ENCODE measurements at regions not wholly inside any gene's neighbourhood (a gene's known extent, or its start where the extent isn't known, plus 50 kb on each side); places are given as distances from the start of the nearest gene placed in this dataset.

- no peaks in the 10 kb centered on the region for H3K36me3 Mint-ChIP-seq
- no peak overlapping the region for H3K27ac Mint-ChIP-seq
- no peak overlapping the region for H3K4me3 Mint-ChIP-seq
- H3K4me1 Mint-ChIP-seq, result no peaks in the 10 kb centered on the region
- CTCF ChIA-PET, result interaction anchor here (1.3 kb wide), 1 partner anchor 11 kb away, joined by 4 read pairs; no protein-coding TSS in a partner anchor
- no peaks in the 10 kb centered on the region for H3K27me3 Mint-ChIP-seq
- DNase-seq, result no peak
- ATAC-seq, result no peak
- H3K9me3 Mint-ChIP-seq (ENCODE audit: low read depth), result no peaks in the 10 kb centered on the region
Observed at GRCh38 chrX:13518126-13518525, 51.3 kb upstream of the EGFL6 start.

- Mint-ChIP-seq H3K27me3 (no peaks in the 10 kb centered on the region), H3K4me1 (peaks cover 3% of the 10 kb centered on the region)
- CTCF ChIA-PET, result interaction anchor here (0.7 kb wide), 1 partner anchor 714 kb away, joined by 3 read pairs; no protein-coding TSS in a partner anchor
Observed at GRCh38 chrX:13515211-13515930, 54.0 kb upstream of the EGFL6 start.

GRCh38 chrX:13511944-13512330 is 57.5 kb upstream of the EGFL6 start:
- no peaks in the 10 kb centered on the region for H3K9me3 Mint-ChIP-seq (ENCODE audit: low read depth)
- H3K4me1 Mint-ChIP-seq, result peaks cover 3% of the 10 kb centered on the region
- CTCF ChIA-PET, result interaction anchor here (0.9 to 3.0 kb wide), 2 partner anchors 91 to 134 kb away, joined by 3 to 13 read pairs; no protein-coding TSS in a partner anchor

More at GRCh38 chrX:13515211-13515930, 54.0 kb upstream of the EGFL6 start:
- H3K27ac Mint-ChIP-seq, result no peak overlapping the region
- H3K4me3 Mint-ChIP-seq, result no peak overlapping the region
- ATAC-seq, result no peak
- no peaks in the 10 kb centered on the region for H3K9me3 Mint-ChIP-seq (ENCODE audit: low read depth)
- no peaks in the 10 kb centered on the region for H3K36me3 Mint-ChIP-seq
- DNase-seq, result no peak

GRCh38 chrX:13511241-13511943 is 58.0 kb upstream of the EGFL6 start:
- H3K9me3 Mint-ChIP-seq (ENCODE audit: low read depth), result no peaks in the 10 kb centered on the region
- CTCF ChIA-PET, result interaction anchor here (0.7 to 3.0 kb wide), 4 partner anchors 92 to 565 kb away, joined by 3 to 13 read pairs (median 3); no protein-coding TSS in a partner anchor
- ATAC-seq (no peak), DNase-seq (no peak)
- peaks cover 5% of the 10 kb centered on the region for H3K4me1 Mint-ChIP-seq
- H3K27me3 Mint-ChIP-seq, result no peaks in the 10 kb centered on the region
- no peak overlapping the region for H3K27ac Mint-ChIP-seq
- H3K36me3 Mint-ChIP-seq, result no peaks in the 10 kb centered on the region
- H3K4me3 Mint-ChIP-seq, result no peak overlapping the region

More at GRCh38 chrX:13511944-13512330, 57.5 kb upstream of the EGFL6 start:
- DNase-seq (no peak), ATAC-seq (no peak)
- Mint-ChIP-seq H3K27me3 (no peaks in the 10 kb centered on the region), H3K4me3 (no peak overlapping the region), H3K27ac (no peak overlapping the region), H3K36me3 (no peaks in the 10 kb centered on the region)

GRCh38 chrX:13507893-13508292 is 61.5 kb upstream of the EGFL6 start:
- no peak for ATAC-seq
- no peak overlapping the region for H3K4me3 Mint-ChIP-seq

GRCh38 chrX:13506574-13506973 is 62.8 kb upstream of the EGFL6 start:
- Mint-ChIP-seq H3K4me1 (peaks cover 14% of the 10 kb centered on the region), H3K36me3 (no peaks in the 10 kb centered on the region), H3K9me3 (ENCODE audit: low read depth) (no peaks in the 10 kb centered on the region), H3K4me3 (no peak overlapping the region), H3K27me3 (no peaks in the 10 kb centered on the region), H3K27ac (no peak overlapping the region)
- ATAC-seq (no peak), DNase-seq (peak; percentile 52)
- CTCF ChIA-PET, result interaction anchor here (0.7 to 2.7 kb wide), 14 partner anchors 9 to 561 kb away, joined by 3 to 45 read pairs (median 4); partner anchors contain the start of genes GEMIN8 and TCEANC

More at GRCh38 chrX:13507893-13508292, 61.5 kb upstream of the EGFL6 start:
- Mint-ChIP-seq H3K36me3 (no peaks in the 10 kb centered on the region), H3K27me3 (no peaks in the 10 kb centered on the region), H3K9me3 (ENCODE audit: low read depth) (no peaks in the 10 kb centered on the region), H3K27ac (no peak overlapping the region), H3K4me1 (peaks cover 10% of the 10 kb centered on the region)
- no peak for DNase-seq
- CTCF ChIA-PET, result interaction anchor here (1.2 to 2.7 kb wide), 6 partner anchors 20 to 525 kb away, joined by 3 to 45 read pairs (median 9); partner anchors contain the start of genes GEMIN8 and TCEANC

GRCh38 chrX:13502590-13502989 is 66.8 kb upstream of the EGFL6 start:
- no peaks in the 10 kb centered on the region for H3K36me3 Mint-ChIP-seq
- H3K9me3 Mint-ChIP-seq (ENCODE audit: low read depth), result no peaks in the 10 kb centered on the region
- ATAC-seq (no peak), DNase-seq (no peak)
- no peaks in the 10 kb centered on the region for H3K27me3 Mint-ChIP-seq
- peaks cover 10% of the 10 kb centered on the region for H3K4me1 Mint-ChIP-seq
- CTCF ChIA-PET, result interaction anchor here (1.2 kb wide), 1 partner anchor 143 kb away, joined by 3 read pairs; no protein-coding TSS in a partner anchor
- peak overlapping the region; percentile 52 for H3K27ac Mint-ChIP-seq
- no peak overlapping the region for H3K4me3 Mint-ChIP-seq

- no peaks in the 10 kb centered on the region for H3K27me3 Mint-ChIP-seq
- DNase-seq (no peak), ATAC-seq (no peak)
- no peaks in the 10 kb centered on the region for H3K36me3 Mint-ChIP-seq
- CTCF ChIA-PET, result no interaction called here
- no peak overlapping the region for H3K4me3 Mint-ChIP-seq
- H3K4me1 Mint-ChIP-seq, result peaks cover 9% of the 10 kb centered on the region
- no peaks in the 10 kb centered on the region for H3K9me3 Mint-ChIP-seq (ENCODE audit: low read depth)
- no peak overlapping the region for H3K27ac Mint-ChIP-seq
Observed at GRCh38 chrX:13499736-13500135, 69.7 kb upstream of the EGFL6 start.

GRCh38 chrX:13498238-13498637 is 71.2 kb upstream of the EGFL6 start:
- ATAC-seq, result no peak
- Mint-ChIP-seq H3K9me3 (ENCODE audit: low read depth) (no peaks in the 10 kb centered on the region), H3K4me3 (no peak overlapping the region), H3K27me3 (no peaks in the 10 kb centered on the region), H3K4me1 (peaks cover 11% of the 10 kb centered on the region), H3K27ac (no peak overlapping the region), H3K36me3 (no peaks in the 10 kb centered on the region)
- DNase-seq, result no peak
- CTCF ChIA-PET, result no interaction called here

- no peak for ATAC-seq
- Mint-ChIP-seq H3K27ac (no peak overlapping the region), H3K9me3 (ENCODE audit: low read depth) (no peaks in the 10 kb centered on the region), H3K36me3 (no peaks in the 10 kb centered on the region), H3K4me3 (no peak overlapping the region), H3K4me1 (peaks cover 7% of the 10 kb centered on the region), H3K27me3 (no peaks in the 10 kb centered on the region)
- no peak for DNase-seq
- CTCF ChIA-PET, result no interaction called here
Observed at GRCh38 chrX:13495232-13495631, 74.2 kb upstream of the EGFL6 start.

- H3K4me1 Mint-ChIP-seq, result peaks cover 7% of the 10 kb centered on the region
- H3K27me3 Mint-ChIP-seq, result no peaks in the 10 kb centered on the region
- no peak overlapping the region for H3K27ac Mint-ChIP-seq
- CTCF ChIA-PET, result interaction anchor here (1.3 to 2.3 kb wide), 2 partner anchors 402 to 548 kb away, joined by 3 to 8 read pairs; no protein-coding TSS in a partner anchor
- H3K9me3 Mint-ChIP-seq (ENCODE audit: low read depth), result no peaks in the 10 kb centered on the region
- no peak overlapping the region for H3K4me3 Mint-ChIP-seq
- ATAC-seq (no peak), DNase-seq (no peak)
- H3K36me3 Mint-ChIP-seq, result no peaks in the 10 kb centered on the region
Observed at GRCh38 chrX:13494562-13494961, 74.8 kb upstream of the EGFL6 start.

- Mint-ChIP-seq H3K4me3 (no peak overlapping the region), H3K9me3 (ENCODE audit: low read depth) (no peaks in the 10 kb centered on the region), H3K4me1 (peaks cover 7% of the 10 kb centered on the region), H3K27me3 (no peaks in the 10 kb centered on the region), H3K27ac (no peak overlapping the region), H3K36me3 (no peaks in the 10 kb centered on the region)
- CTCF ChIA-PET, result interaction anchor here (1.3 to 2.3 kb wide), 2 partner anchors 402 to 547 kb away, joined by 3 to 8 read pairs; no protein-coding TSS in a partner anchor
- ATAC-seq, result no peak
- DNase-seq, result no peak
Observed at GRCh38 chrX:13493659-13494058, 75.7 kb upstream of the EGFL6 start.

- H3K27ac Mint-ChIP-seq, result no peak overlapping the region
- H3K27me3 Mint-ChIP-seq, result no peaks in the 10 kb centered on the region
- H3K4me3 Mint-ChIP-seq, result no peak overlapping the region
- peaks cover 16% of the 10 kb centered on the region for H3K4me1 Mint-ChIP-seq
- H3K9me3 Mint-ChIP-seq (ENCODE audit: low read depth), result no peaks in the 10 kb centered on the region
- CTCF ChIA-PET, result interaction anchor here (2.3 kb wide), 1 partner anchor 545 kb away, joined by 8 read pairs; no protein-coding TSS in a partner anchor
- no peaks in the 10 kb centered on the region for H3K36me3 Mint-ChIP-seq
- ATAC-seq (no peak), DNase-seq (no peak)
Observed at GRCh38 chrX:13492286-13492685, 77.1 kb upstream of the EGFL6 start.

Measured in activated CD8-positive, alpha-beta memory T cell treated with anti-CD3 and anti-CD28 coated beads, Interleukin-2, amount 10 ng/mL, durations not matched to agents 7 days and 5 days (primary cell).